ENCODE measurements at regions not wholly inside any gene's neighbourhood (a gene's known extent, or its start where the extent isn't known, plus 50 kb on each side); places are given as distances from the start of the nearest gene placed in this dataset.

- Mint-ChIP-seq H3K9me3 (peaks cover 17% of the 10 kb centered on the region), H3K27ac (no peak overlapping the region), H3K27me3 (ENCODE audit: low read depth) (no peaks in the 10 kb centered on the region), H3K36me3 (ENCODE audit: low read depth) (no peaks in the 10 kb centered on the region), H3K4me1 (ENCODE audit: low read depth) (no peaks in the 10 kb centered on the region), H3K4me3 (ENCODE audit: low read depth) (no peak overlapping the region)
- intact Hi-C loops (cut with micrococcal nuclease), result no loop called here
- DNase-seq (ENCODE audit: low spot score), result no peak
These were observed 405.6 kb downstream of the TYW1 start for GRCh38 chr7:67402280-67402679.

- no peak overlapping the region for H3K4me3 Mint-ChIP-seq (ENCODE audit: low read depth)
- H3K36me3 Mint-ChIP-seq (ENCODE audit: low read depth), result no peaks in the 10 kb centered on the region
- intact Hi-C loops (cut with micrococcal nuclease), result no loop called here
- no peaks in the 10 kb centered on the region for H3K27me3 Mint-ChIP-seq (ENCODE audit: low read depth)
- no peaks in the 10 kb centered on the region for H3K9me3 Mint-ChIP-seq
- no peaks in the 10 kb centered on the region for H3K4me1 Mint-ChIP-seq (ENCODE audit: low read depth)
- no peak overlapping the region for H3K27ac Mint-ChIP-seq
- DNase-seq (ENCODE audit: low spot score), result no peak
These were observed 410.3 kb downstream of the TYW1 start for GRCh38 chr7:67406976-67407375.

- no peaks in the 10 kb centered on the region for H3K36me3 Mint-ChIP-seq (ENCODE audit: low read depth)
- DNase-seq (ENCODE audit: low spot score), result no peak
- H3K27me3 Mint-ChIP-seq (ENCODE audit: low read depth), result no peaks in the 10 kb centered on the region
- intact Hi-C loops (cut with micrococcal nuclease), result no loop called here
- H3K4me1 Mint-ChIP-seq (ENCODE audit: low read depth), result no peaks in the 10 kb centered on the region
- no peak overlapping the region for H3K4me3 Mint-ChIP-seq (ENCODE audit: low read depth)
- no peaks in the 10 kb centered on the region for H3K9me3 Mint-ChIP-seq
- H3K27ac Mint-ChIP-seq, result no peak overlapping the region
These were observed 410.9 kb downstream of the TYW1 start for GRCh38 chr7:67407392-67408071.

GRCh38 chr7:67408109-67408508 lies 411.5 kb downstream of the TYW1 start:
- Mint-ChIP-seq H3K9me3 (peaks cover 5% of the 10 kb centered on the region), H3K4me3 (ENCODE audit: low read depth) (no peak overlapping the region), H3K27me3 (ENCODE audit: low read depth) (no peaks in the 10 kb centered on the region), H3K36me3 (ENCODE audit: low read depth) (no peaks in the 10 kb centered on the region), H3K27ac (no peak overlapping the region), H3K4me1 (ENCODE audit: low read depth) (no peaks in the 10 kb centered on the region)
- no peak for DNase-seq (ENCODE audit: low spot score)
- intact Hi-C loops (cut with micrococcal nuclease), result no loop called here

- Mint-ChIP-seq H3K36me3 (ENCODE audit: low read depth) (no peaks in the 10 kb centered on the region), H3K27me3 (ENCODE audit: low read depth) (no peaks in the 10 kb centered on the region), H3K27ac (no peak overlapping the region), H3K9me3 (peaks cover 21% of the 10 kb centered on the region), H3K4me1 (ENCODE audit: low read depth) (no peaks in the 10 kb centered on the region), H3K4me3 (ENCODE audit: low read depth) (no peak overlapping the region)
- DNase-seq (ENCODE audit: low spot score), result no peak
- intact Hi-C loops (cut with micrococcal nuclease), result no loop called here
These were observed 417.0 kb downstream of the TYW1 start for GRCh38 chr7:67413670-67414069.

GRCh38 chr7:67414858-67415257 lies 418.2 kb downstream of the TYW1 start:
- H3K9me3 Mint-ChIP-seq, result peaks cover 25% of the 10 kb centered on the region
- H3K4me3 Mint-ChIP-seq (ENCODE audit: low read depth), result no peak overlapping the region
- intact Hi-C loops (cut with micrococcal nuclease), result no loop called here
- H3K27me3 Mint-ChIP-seq (ENCODE audit: low read depth), result no peaks in the 10 kb centered on the region
- DNase-seq (ENCODE audit: low spot score), result no peak
- H3K4me1 Mint-ChIP-seq (ENCODE audit: low read depth), result no peaks in the 10 kb centered on the region
- no peaks in the 10 kb centered on the region for H3K36me3 Mint-ChIP-seq (ENCODE audit: low read depth)
- no peak overlapping the region for H3K27ac Mint-ChIP-seq

GRCh38 chr7:67422601-67423000 lies 426.0 kb downstream of the TYW1 start:
- no peak overlapping the region for H3K4me3 Mint-ChIP-seq (ENCODE audit: low read depth)
- peaks cover 5% of the 10 kb centered on the region for H3K9me3 Mint-ChIP-seq
- H3K27ac Mint-ChIP-seq, result no peak overlapping the region
- intact Hi-C loops (cut with micrococcal nuclease), result no loop called here
- DNase-seq (ENCODE audit: low spot score), result no peak
- H3K4me1 Mint-ChIP-seq (ENCODE audit: low read depth), result no peaks in the 10 kb centered on the region
- no peaks in the 10 kb centered on the region for H3K27me3 Mint-ChIP-seq (ENCODE audit: low read depth)
- H3K36me3 Mint-ChIP-seq (ENCODE audit: low read depth), result no peaks in the 10 kb centered on the region

- Mint-ChIP-seq H3K27me3 (ENCODE audit: low read depth) (no peaks in the 10 kb centered on the region), H3K27ac (no peak overlapping the region), H3K9me3 (peaks cover 5% of the 10 kb centered on the region), H3K4me1 (ENCODE audit: low read depth) (no peaks in the 10 kb centered on the region), H3K4me3 (ENCODE audit: low read depth) (no peak overlapping the region), H3K36me3 (ENCODE audit: low read depth) (no peaks in the 10 kb centered on the region)
- no peak for DNase-seq (ENCODE audit: low spot score)
- intact Hi-C loops (cut with micrococcal nuclease), result no loop called here
These were observed 426.4 kb downstream of the TYW1 start for GRCh38 chr7:67423065-67423464.

GRCh38 chr7:67426654-67427053 lies 430.0 kb downstream of the TYW1 start:
- no peak overlapping the region for H3K27ac Mint-ChIP-seq
- peaks cover 6% of the 10 kb centered on the region for H3K9me3 Mint-ChIP-seq
- no peak for DNase-seq (ENCODE audit: low spot score)
- no peak overlapping the region for H3K4me3 Mint-ChIP-seq (ENCODE audit: low read depth)
- H3K4me1 Mint-ChIP-seq (ENCODE audit: low read depth), result no peaks in the 10 kb centered on the region
- H3K36me3 Mint-ChIP-seq (ENCODE audit: low read depth), result no peaks in the 10 kb centered on the region
- intact Hi-C loops (cut with micrococcal nuclease), result no loop called here
- H3K27me3 Mint-ChIP-seq (ENCODE audit: low read depth), result no peaks in the 10 kb centered on the region

- intact Hi-C loops (cut with micrococcal nuclease), result no loop called here
- H3K9me3 Mint-ChIP-seq, result peaks cover 17% of the 10 kb centered on the region
- no peaks in the 10 kb centered on the region for H3K27me3 Mint-ChIP-seq (ENCODE audit: low read depth)
- H3K4me1 Mint-ChIP-seq (ENCODE audit: low read depth), result no peaks in the 10 kb centered on the region
- no peak for DNase-seq (ENCODE audit: low spot score)
- no peak overlapping the region for H3K27ac Mint-ChIP-seq
- no peak overlapping the region for H3K4me3 Mint-ChIP-seq (ENCODE audit: low read depth)
- H3K36me3 Mint-ChIP-seq (ENCODE audit: low read depth), result no peaks in the 10 kb centered on the region
These were observed 433.1 kb downstream of the TYW1 start for GRCh38 chr7:67429735-67430134.

- H3K27me3 Mint-ChIP-seq (ENCODE audit: low read depth), result no peaks in the 10 kb centered on the region
- H3K4me1 Mint-ChIP-seq (ENCODE audit: low read depth), result no peaks in the 10 kb centered on the region
- no peaks in the 10 kb centered on the region for H3K36me3 Mint-ChIP-seq (ENCODE audit: low read depth)
- no peak overlapping the region for H3K4me3 Mint-ChIP-seq (ENCODE audit: low read depth)
- no peak for DNase-seq (ENCODE audit: low spot score)
- peaks cover 27% of the 10 kb centered on the region for H3K9me3 Mint-ChIP-seq
- no peak overlapping the region for H3K27ac Mint-ChIP-seq
- intact Hi-C loops (cut with micrococcal nuclease), result no loop called here
These were observed 436.1 kb downstream of the TYW1 start for GRCh38 chr7:67432536-67433234.

- no peak for DNase-seq (ENCODE audit: low spot score)
- H3K36me3 Mint-ChIP-seq (ENCODE audit: low read depth), result no peaks in the 10 kb centered on the region
- no peaks in the 10 kb centered on the region for H3K4me1 Mint-ChIP-seq (ENCODE audit: low read depth)
- peaks cover 20% of the 10 kb centered on the region for H3K9me3 Mint-ChIP-seq
- H3K4me3 Mint-ChIP-seq (ENCODE audit: low read depth), result no peak overlapping the region
- H3K27me3 Mint-ChIP-seq (ENCODE audit: low read depth), result no peaks in the 10 kb centered on the region
- H3K27ac Mint-ChIP-seq, result no peak overlapping the region
- intact Hi-C loops (cut with micrococcal nuclease), result no loop called here
These were observed 439.4 kb downstream of the TYW1 start for GRCh38 chr7:67435894-67436535.

GRCh38 chr7:67438198-67438882 lies 441.7 kb downstream of the TYW1 start:
- H3K4me1 Mint-ChIP-seq (ENCODE audit: low read depth), result no peaks in the 10 kb centered on the region
- intact Hi-C loops (cut with micrococcal nuclease), result no loop called here
- H3K4me3 Mint-ChIP-seq (ENCODE audit: low read depth), result no peak overlapping the region
- no peaks in the 10 kb centered on the region for H3K36me3 Mint-ChIP-seq (ENCODE audit: low read depth)
- H3K9me3 Mint-ChIP-seq, result peaks cover 15% of the 10 kb centered on the region
- no peaks in the 10 kb centered on the region for H3K27me3 Mint-ChIP-seq (ENCODE audit: low read depth)
- no peak overlapping the region for H3K27ac Mint-ChIP-seq
- DNase-seq (ENCODE audit: low spot score), result no peak
